BJ (cell line): ENCODE measurements at regions not wholly inside any gene's neighbourhood (a gene's known extent, or its start where the extent isn't known, plus 50 kb on each side); places are given as distances from the start of the nearest gene placed in this dataset.

Source experiments
- CTCF ChIA-PET: fragments of 350-600 bp; formaldehyde crosslinking; extraction: SDS; loops from one replicate; lab custom pipeline; 2021; ENCODE audit warnings: antibody characterized with exemption, inconsistent platforms; lab: Yijun Ruan, JAX
- POLR2A ChIA-PET: fragments of 300-600 bp; sonication (Branson Sonifier 250); formaldehyde crosslinking; extraction: SDS; loops from one replicate; lab custom pipeline; 2021; ENCODE audit warnings: antibody characterized with exemption; lab: Charles Lee
- DNase-seq: peaks from one replicate; pipeline ENCODE4 v3.0.0-alpha.2; 2011; ENCODE audit warnings: low read depth
- H3K27me3 ChIP-seq: 2 replicates; pipeline ENCODE4 v1.6.0; 2011; ENCODE audit warnings: low read length; ENCODE audit not compliant: control insufficient read depth, insufficient read depth
- H3K36me3 ChIP-seq: 2 replicates; pipeline ENCODE4 v1.5.1; 2011; ENCODE audit warnings: low read length; ENCODE audit not compliant: control insufficient read depth, insufficient read depth
- H3K4me3 ChIP-seq: 2 replicates; pipeline ENCODE4 v1.5.1; 2011; ENCODE audit warnings: low read depth, mild to moderate bottlenecking, control low read depth, low read length
- TF ChIP-seq, protein P1 (sequence below): IDR thresholded peaks from 2 replicates; pipeline ENCODE4 v1.5.1; 2011; ENCODE audit warnings: low read depth, mild to moderate bottlenecking, control low read depth, inconsistent platforms, low read length, moderate library complexity; ENCODE audit not compliant: insufficient read depth

DNA sequence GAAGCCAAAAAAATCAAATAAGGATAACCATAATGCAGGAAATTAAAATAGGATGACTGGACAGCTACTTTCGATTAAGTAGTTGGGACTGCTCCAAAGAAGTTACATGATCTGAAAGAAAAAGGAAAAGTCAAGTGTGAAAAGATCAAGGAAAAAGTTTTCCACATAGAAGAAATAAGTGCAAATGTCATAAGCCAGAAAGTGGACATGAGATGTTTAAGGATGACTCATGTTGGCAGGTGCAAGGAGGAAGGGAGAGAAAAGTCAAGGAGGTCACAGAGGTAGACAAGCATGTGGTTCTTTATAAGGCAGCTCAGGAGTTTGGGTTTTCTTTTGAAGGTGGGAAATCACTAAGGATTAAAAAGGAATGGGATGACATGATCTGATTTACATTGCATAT is 89.8 kb upstream of the GPRIN3 start:
- POLR2A ChIA-PET: no interaction called here
- Histone ChIP-seq H3K36me3 (no peaks in the 10 kb centered on the region), H3K27me3 (no peaks in the 10 kb centered on the region), H3K4me3 (no peak overlapping the region)
- TF ChIP-seq, protein P1, sequence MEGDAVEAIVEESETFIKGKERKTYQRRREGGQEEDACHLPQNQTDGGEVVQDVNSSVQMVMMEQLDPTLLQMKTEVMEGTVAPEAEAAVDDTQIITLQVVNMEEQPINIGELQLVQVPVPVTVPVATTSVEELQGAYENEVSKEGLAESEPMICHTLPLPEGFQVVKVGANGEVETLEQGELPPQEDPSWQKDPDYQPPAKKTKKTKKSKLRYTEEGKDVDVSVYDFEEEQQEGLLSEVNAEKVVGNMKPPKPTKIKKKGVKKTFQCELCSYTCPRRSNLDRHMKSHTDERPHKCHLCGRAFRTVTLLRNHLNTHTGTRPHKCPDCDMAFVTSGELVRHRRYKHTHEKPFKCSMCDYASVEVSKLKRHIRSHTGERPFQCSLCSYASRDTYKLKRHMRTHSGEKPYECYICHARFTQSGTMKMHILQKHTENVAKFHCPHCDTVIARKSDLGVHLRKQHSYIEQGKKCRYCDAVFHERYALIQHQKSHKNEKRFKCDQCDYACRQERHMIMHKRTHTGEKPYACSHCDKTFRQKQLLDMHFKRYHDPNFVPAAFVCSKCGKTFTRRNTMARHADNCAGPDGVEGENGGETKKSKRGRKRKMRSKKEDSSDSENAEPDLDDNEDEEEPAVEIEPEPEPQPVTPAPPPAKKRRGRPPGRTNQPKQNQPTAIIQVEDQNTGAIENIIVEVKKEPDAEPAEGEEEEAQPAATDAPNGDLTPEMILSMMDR: no peak
- DNase-seq: no peak
- CTCF ChIA-PET: interaction anchor here (1.0 kb wide), 1 partner anchor 8 kb away, joined by 4 read pairs; no protein-coding TSS in a partner anchor

DNA sequence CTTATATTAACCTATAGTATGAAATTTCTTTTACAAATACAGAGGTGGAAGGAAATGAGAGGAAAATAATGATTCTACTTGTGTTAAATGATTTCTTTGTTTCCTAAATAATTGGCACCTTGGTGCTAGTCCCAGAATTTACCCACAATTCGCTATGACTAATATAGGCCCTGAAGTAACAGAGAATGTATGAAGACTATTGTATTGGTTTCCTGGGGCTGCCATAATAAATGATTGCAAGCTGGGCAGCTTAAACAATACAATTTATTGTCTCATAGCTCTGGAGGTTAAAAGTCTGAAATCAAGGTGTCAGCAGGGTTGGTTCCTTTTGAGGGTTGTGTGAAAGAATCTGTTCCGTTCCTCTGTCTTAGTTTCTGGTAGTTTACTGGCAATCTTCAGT is 74.8 kb upstream of the GPRIN3 start:
- ChIA-PET POLR2A (interaction anchor here (0.6 kb wide), 1 partner anchor 15 kb away, joined by 5 read pairs; no protein-coding TSS in a partner anchor), CTCF (interaction anchor here (0.6 to 0.7 kb wide), 2 partner anchors 23 to 75 kb away, joined by 3 to 4 read pairs; partner anchors contain the start of gene GPRIN3)
- Histone ChIP-seq H3K27me3 (peaks cover 2% of the 10 kb centered on the region), H3K4me3 (no peak overlapping the region), H3K36me3 (no peaks in the 10 kb centered on the region)
- TF ChIP-seq, protein P1: no peak
- DNase-seq: no peak

DNA sequence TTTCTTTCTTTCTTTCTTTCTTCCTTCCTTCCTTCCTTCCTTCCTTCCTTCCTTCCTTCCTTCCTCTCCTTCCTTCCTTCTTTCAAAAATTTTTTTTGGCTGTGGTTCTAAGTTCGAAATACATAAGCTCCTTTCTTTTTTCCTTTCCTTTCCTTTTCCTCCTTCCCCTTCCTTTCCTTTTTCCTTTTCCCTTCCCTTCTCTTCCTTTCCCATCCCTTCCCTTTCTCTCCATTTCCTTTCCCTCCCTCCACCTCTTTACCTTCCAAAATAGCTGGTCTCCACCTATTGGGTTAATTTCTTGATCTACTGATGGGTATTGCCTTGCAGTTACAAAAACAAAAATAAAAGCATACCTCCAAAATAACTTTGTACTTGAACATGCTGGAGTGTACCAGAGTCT is 73.4 kb upstream of the GPRIN3 start:
- TF ChIP-seq, protein P1: no peak
- POLR2A ChIA-PET: no interaction called here

DNA sequence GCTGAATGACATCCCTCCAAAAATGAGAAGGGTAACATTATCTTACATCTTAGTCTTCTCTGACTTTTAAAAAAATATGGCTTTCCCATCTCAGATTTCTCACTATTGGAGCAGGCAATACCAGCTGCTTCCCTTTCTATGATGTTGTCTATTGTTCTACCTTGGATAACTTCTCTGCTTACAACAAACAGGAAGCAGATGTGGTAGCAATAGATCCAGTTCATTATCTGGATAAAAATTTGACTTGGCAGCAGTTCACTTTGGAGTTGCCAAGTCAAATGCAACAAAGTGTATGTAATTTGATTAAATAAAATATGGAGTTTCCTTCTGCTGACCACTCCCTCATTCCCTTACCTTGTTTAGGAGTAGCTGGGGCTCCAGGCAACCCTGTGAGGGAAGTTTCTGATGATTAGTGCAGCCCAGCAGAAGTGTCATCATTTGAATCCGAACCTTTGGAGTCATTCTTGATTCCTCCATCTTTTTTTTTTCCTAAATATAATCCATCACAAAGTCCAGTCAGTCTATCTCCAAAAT is 72.0 kb upstream of the GPRIN3 start:
- DNase-seq: no peak
- Histone ChIP-seq H3K4me3 (no peak overlapping the region), H3K27me3 (no peaks in the 10 kb centered on the region), H3K36me3 (no peaks in the 10 kb centered on the region)
- POLR2A ChIA-PET: no interaction called here
- TF ChIP-seq, protein P1: no peak
- CTCF ChIA-PET: interaction anchor here (1.9 kb wide), 1 partner anchor 8 kb away, joined by 6 read pairs; no protein-coding TSS in a partner anchor

More for the DNA sequence above, 73.4 kb upstream of the GPRIN3 start:
- DNase-seq: no peak
- CTCF ChIA-PET: interaction anchor here (0.6 to 1.9 kb wide), 2 partner anchors 10 to 23 kb away, joined by 3 to 6 read pairs; no protein-coding TSS in a partner anchor
- peaks cover 2% of the 10 kb centered on the region for H3K27me3 ChIP-seq
- H3K4me3 ChIP-seq: no peak overlapping the region
- H3K36me3 ChIP-seq: no peaks in the 10 kb centered on the region

DNA sequence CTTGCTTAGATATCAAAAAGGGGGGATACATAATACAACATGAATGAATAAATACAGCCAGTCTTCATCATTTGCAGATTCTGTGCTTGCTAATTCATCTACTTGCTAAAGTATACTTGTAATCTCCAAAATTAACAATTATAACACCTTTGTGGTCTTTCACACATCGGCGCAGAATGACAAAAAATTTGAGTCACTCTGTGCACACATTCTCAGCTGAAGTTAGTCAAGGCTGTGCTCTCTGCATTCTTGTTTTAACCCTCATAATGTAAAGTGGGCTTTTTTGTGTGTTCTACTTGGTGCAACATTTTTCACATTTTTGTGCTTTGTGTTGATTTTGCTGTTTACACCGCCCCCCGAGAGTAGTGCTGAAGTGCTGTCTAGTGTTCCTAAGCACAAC is 65.8 kb upstream of the GPRIN3 start:
- ChIA-PET CTCF (no interaction called here), POLR2A (no interaction called here)
- no peaks in the 10 kb centered on the region; the same call in 1 of the 2 replicates for H3K27me3 ChIP-seq
- no peak for DNase-seq
- H3K4me3 ChIP-seq: no peak overlapping the region
- no peaks in the 10 kb centered on the region for H3K36me3 ChIP-seq
- TF ChIP-seq, protein P1: no peak
